Hepatocyte (in vitro differentiated cells): ENCODE measurements at regions not wholly inside any gene's neighbourhood (a gene's known extent, or its start where the extent isn't known, plus 50 kb on each side); places are given as distances from the start of the nearest gene placed in this dataset.

ENCODE experiments used
- DNase-seq: peaks from one replicate; pipeline ENCODE4 v3.0.0-alpha.2; 2016; ENCODE audit warnings: low spot score
- H2AFZ ChIP-seq: fragments of 200-600 bp; sonication (generic); 2 replicates; pipeline ENCODE4 v1.6.0; 2016; ENCODE audit warnings: antibody characterized with exemption, mild to moderate bottlenecking
- H3K27ac ChIP-seq: fragments of 200-600 bp; sonication (generic); 2 replicates; pipeline ENCODE4 v1.5.1; 2016; ENCODE audit warnings: mild to moderate bottlenecking
- H3K27me3 ChIP-seq: fragments of 200-600 bp; sonication (generic); 2 replicates; pipeline ENCODE4 v1.6.1; 2016
- H3K36me3 ChIP-seq: fragments of 200-600 bp; sonication (generic); replicated peaks from 2 replicates; pipeline ENCODE4 v1.5.1; 2016; ENCODE audit warnings: low read depth; ENCODE audit not compliant: insufficient read depth
- H3K4me1 ChIP-seq: fragments of 200-600 bp; sonication (generic); 2 replicates; pipeline ENCODE4 v1.5.1; 2016; ENCODE audit warnings: mild to moderate bottlenecking, moderate library complexity; ENCODE audit not compliant: insufficient read depth
- H3K4me2 ChIP-seq: fragments of 200-600 bp; sonication (generic); 2 replicates; pipeline ENCODE4 v1.6.0; 2016
- H3K4me3 ChIP-seq: fragments of 200-600 bp; sonication (generic); 2 replicates; pipeline ENCODE4 v1.5.1; 2016; ENCODE audit warnings: mild to moderate bottlenecking
- H3K79me2 ChIP-seq: fragments of 200-600 bp; sonication (generic); 2 replicates; pipeline ENCODE4 v1.6.0; 2017; ENCODE audit warnings: mild to moderate bottlenecking
- H3K9me2 ChIP-seq: fragments of 200-600 bp; sonication (generic); replicated peaks from 2 replicates; pipeline ENCODE4 v1.6.0; 2017; ENCODE audit warnings: mild to moderate bottlenecking; ENCODE audit not compliant: insufficient read depth
- H3K9me3 ChIP-seq: fragments of 200-600 bp; sonication (generic); 2 replicates; pipeline ENCODE4 v1.5.1; 2016; ENCODE audit warnings: low read depth, mild to moderate bottlenecking
- H4K20me1 ChIP-seq: fragments of 200-600 bp; sonication (generic); 2 replicates; pipeline ENCODE4 v1.6.0; 2016; ENCODE audit warnings: mild to moderate bottlenecking; ENCODE audit not compliant: insufficient read depth, poor library complexity, severe bottlenecking
- EZH2 ChIP-seq: fragments of 200-600 bp; sonication (generic); IDR thresholded peaks from 2 replicates; pipeline ENCODE4 v1.6.1; 2016; ENCODE audit warnings: antibody characterized with exemption, mild to moderate bottlenecking, borderline replicate concordance
- EZH2phosphoT487 ChIP-seq: fragments of 200-600 bp; sonication (generic); IDR thresholded peaks from one replicate; pipeline ENCODE4 v1.6.1; 2018; ENCODE audit warnings: antibody characterized with exemption, mild to moderate bottlenecking, low read depth, moderate library complexity; ENCODE audit not compliant: unreplicated experiment, severe bottlenecking
- WGBS: methylation state at CpG from one replicate; pipeline ENCODE4 v1.1.6; 2016; ENCODE audit warnings: low lambda C conversion rate; ENCODE audit errors: missing lambda C conversion rate; 5-methylcytosine and 5-hydroxymethylcytosine counted together
- TF ChIP-seq, protein P1 (sequence below): fragments of 200-600 bp; sonication (generic); IDR thresholded peaks from 2 replicates; pipeline ENCODE4 v1.5.1; 2016; ENCODE audit warnings: antibody characterized with exemption, mild to moderate bottlenecking; ENCODE audit not compliant: poor library complexity

DNA sequence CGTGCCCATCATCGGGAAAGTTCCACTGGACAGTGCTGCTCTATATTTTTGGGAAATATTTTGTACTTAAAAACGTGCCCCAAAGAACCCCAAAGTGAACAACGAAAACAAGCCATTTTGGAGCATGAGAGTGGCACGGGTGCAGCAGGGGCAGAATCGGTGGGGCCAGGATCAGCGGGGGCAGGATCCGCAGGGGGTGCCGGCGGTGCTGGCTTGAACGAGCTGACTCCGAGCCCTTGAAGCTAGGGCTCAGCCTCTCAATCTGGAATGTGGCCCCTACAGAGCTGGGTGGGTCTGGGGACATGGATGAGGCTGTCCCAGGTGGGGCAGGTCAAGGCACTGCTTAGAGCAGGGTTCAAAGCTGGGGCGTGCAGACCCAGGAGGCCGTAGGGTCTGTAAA lies 104.7 kb upstream of the COL5A1 start:
- H2AFZ ChIP-seq, result no peak overlapping the region
- TF ChIP-seq, protein P1, sequence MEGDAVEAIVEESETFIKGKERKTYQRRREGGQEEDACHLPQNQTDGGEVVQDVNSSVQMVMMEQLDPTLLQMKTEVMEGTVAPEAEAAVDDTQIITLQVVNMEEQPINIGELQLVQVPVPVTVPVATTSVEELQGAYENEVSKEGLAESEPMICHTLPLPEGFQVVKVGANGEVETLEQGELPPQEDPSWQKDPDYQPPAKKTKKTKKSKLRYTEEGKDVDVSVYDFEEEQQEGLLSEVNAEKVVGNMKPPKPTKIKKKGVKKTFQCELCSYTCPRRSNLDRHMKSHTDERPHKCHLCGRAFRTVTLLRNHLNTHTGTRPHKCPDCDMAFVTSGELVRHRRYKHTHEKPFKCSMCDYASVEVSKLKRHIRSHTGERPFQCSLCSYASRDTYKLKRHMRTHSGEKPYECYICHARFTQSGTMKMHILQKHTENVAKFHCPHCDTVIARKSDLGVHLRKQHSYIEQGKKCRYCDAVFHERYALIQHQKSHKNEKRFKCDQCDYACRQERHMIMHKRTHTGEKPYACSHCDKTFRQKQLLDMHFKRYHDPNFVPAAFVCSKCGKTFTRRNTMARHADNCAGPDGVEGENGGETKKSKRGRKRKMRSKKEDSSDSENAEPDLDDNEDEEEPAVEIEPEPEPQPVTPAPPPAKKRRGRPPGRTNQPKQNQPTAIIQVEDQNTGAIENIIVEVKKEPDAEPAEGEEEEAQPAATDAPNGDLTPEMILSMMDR, result no peak
- TF ChIP-seq EZH2phosphoT487, result no peak
- TF ChIP-seq EZH2, result no peak
- WGBS, result 94% methylated on average over 14 of the region's 14 CpGs
- H3K9me3 ChIP-seq, result no peaks in the 10 kb centered on the region
- no peak overlapping the region for H3K4me3 ChIP-seq
- no peaks in the 10 kb centered on the region for H3K27me3 ChIP-seq
- no peak overlapping the region for H3K4me2 ChIP-seq
- no peaks in the 10 kb centered on the region for H3K36me3 ChIP-seq
- DNase-seq, result no peak
- H3K9me2 ChIP-seq, result no peaks in the 10 kb centered on the region
- H3K4me1 ChIP-seq, result peaks cover 33% of the 10 kb centered on the region
- no peaks in the 10 kb centered on the region for H3K79me2 ChIP-seq
- H4K20me1 ChIP-seq, result no peaks in the 10 kb centered on the region
- H3K27ac ChIP-seq, result peak overlapping the region; percentile 85

DNA sequence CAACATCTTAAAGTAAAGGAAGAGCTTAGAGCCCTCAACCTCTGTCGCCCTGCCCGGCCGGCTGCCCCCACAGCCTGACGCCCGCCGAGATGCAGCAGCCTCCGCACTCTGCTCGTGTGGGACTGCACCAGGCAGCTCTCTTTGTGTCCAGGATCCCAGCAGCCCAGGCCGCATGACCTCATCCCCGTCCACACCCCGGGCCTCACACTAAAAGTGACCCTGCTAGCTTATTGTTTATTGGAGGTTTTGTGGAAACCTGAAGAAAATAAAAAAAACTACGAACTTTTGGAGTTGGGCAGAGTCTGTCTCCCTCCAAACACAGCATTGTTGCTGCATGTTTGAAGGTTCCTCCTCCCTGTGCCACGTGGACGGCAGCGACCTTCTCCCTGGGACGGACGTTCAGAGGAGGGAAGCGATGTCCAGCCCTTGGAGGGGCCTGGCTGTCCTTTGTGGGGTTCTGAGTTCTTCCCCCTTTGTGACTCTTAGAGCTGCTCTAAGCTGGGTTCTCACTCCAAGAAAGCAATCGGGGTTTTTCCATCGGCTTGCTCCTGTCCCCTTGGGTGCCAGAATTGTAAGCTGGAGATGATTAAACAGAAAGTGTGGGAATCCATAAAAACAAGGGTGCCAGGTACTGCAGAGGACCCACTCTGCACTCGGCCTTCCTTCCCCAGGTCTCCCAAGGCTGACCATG lies 103.5 kb upstream of the COL5A1 start:
- Histone ChIP-seq H3K4me1 (peaks cover 33% of the 10 kb centered on the region), H3K4me3 (no peak overlapping the region), H3K36me3 (no peaks in the 10 kb centered on the region), H3K79me2 (no peaks in the 10 kb centered on the region), H4K20me1 (no peaks in the 10 kb centered on the region), H3K9me3 (no peaks in the 10 kb centered on the region), H3K27me3 (no peaks in the 10 kb centered on the region), H3K27ac (peak overlapping the region; percentile 76), H3K9me2 (no peaks in the 10 kb centered on the region), H3K4me2 (no peak overlapping the region), H2AFZ (no peak overlapping the region)
- 76% methylated on average over 21 of the region's 21 CpGs for WGBS
- no peak for TF ChIP-seq EZH2phosphoT487
- TF ChIP-seq, protein P1, result no peak
- TF ChIP-seq EZH2, result no peak
- no peak for DNase-seq

DNA sequence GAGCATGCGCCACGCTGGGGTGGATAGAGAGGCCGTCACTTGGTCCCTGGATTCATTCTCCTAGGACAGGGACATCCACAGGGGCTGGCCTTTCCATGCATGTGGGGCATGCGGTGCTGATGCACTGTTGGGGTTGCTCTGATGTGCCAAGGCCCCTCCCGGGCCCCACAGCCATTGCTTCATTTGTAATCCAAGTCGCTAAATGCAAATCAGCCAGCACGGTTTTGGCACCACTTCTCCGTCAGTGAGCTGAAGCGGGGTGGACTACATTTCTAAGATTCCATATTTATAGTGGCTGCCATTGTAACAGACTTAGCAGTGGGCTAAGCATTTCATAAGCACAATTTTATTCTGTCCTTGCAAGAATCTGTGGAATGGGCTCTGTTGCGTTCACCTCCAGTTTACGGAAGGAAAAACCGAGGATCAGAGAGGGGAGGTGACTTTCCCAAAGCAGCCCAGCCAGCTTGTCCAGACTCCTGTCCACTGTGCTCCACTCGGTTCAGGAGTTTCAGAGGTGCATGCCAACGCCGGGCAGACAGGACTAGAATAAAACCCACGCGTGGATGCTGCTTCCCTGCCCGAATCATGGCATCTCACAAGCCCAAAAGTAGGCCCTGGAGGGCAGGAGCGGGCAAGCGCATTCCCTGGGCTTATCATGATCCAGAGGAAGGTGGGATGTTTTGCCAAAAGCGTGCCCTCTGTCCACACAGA lies 102.6 kb upstream of the COL5A1 start:
- H2AFZ ChIP-seq, result no peak overlapping the region
- H3K79me2 ChIP-seq, result no peaks in the 10 kb centered on the region
- no peak overlapping the region for H3K4me3 ChIP-seq
- 88% methylated on average over 21 of the region's 21 CpGs for WGBS
- H3K27me3 ChIP-seq, result no peaks in the 10 kb centered on the region
- DNase-seq, result no peak
- TF ChIP-seq, protein P1, result no peak
- TF ChIP-seq EZH2 (no peak), EZH2phosphoT487 (no peak)
- no peaks in the 10 kb centered on the region for H3K36me3 ChIP-seq
- H3K9me3 ChIP-seq, result no peaks in the 10 kb centered on the region
- H3K27ac ChIP-seq, result peak overlapping the region; percentile 76
- no peaks in the 10 kb centered on the region for H3K9me2 ChIP-seq
- H3K4me1 ChIP-seq, result peaks cover 35% of the 10 kb centered on the region
- H4K20me1 ChIP-seq, result no peaks in the 10 kb centered on the region
- no peak overlapping the region for H3K4me2 ChIP-seq
